Tibial nerve (tissue), 4 donors: ENCODE measurements at regions not wholly inside any gene's neighbourhood (a gene's known extent, or its start where the extent isn't known, plus 50 kb on each side); places are given as distances from the start of the nearest gene placed in this dataset.

Experiments used
- CTCF ChIP-seq, 5 experiments: fragments of 200-600 bp in 3 of 5; fragments of 450-650 bp in 2 of 5; sonication (generic) in 3 of 5; IDR thresholded peaks; one replicate each; pipeline ENCODE4 v1.5.1; 2016 to 2019; ENCODE audit warnings: antibody characterized with exemption in 5 of 5, mild to moderate bottlenecking in 3 of 5, moderate library complexity in 2 of 5
- EP300 ChIP-seq, 2 donors: sonication (generic); formaldehyde crosslinking; IDR thresholded peaks; one replicate each; pipeline ENCODE4 v1.6.1; 2017; ENCODE audit warnings: antibody characterized with exemption in 2 of 2, mild to moderate bottlenecking in 1 of 2
- POLR2A ChIP-seq, 2 donors: fragments of 450-650 bp; IDR thresholded peaks; one replicate each; pipeline ENCODE4 v1.6.1; 2017; ENCODE audit warnings: antibody characterized with exemption in 2 of 2, mild to moderate bottlenecking in 2 of 2, moderate library complexity in 2 of 2

- TF ChIP-seq CTCF (IDR thresholded peaks at IDR 0.05) = no peak
- no peak for TF ChIP-seq EP300 (IDR thresholded peaks at IDR 0.05)
- no peak for TF ChIP-seq POLR2A (IDR thresholded peaks at IDR 0.05)
Observed at GRCh38 chr10:10849306-10849705, 168.4 kb upstream of the CELF2 start.
